ENCODE measurements at regions not wholly inside any gene's neighbourhood (a gene's known extent, or its start where the extent isn't known, plus 50 kb on each side); places are given as distances from the start of the nearest gene placed in this dataset.

GRCh38 chr3:55315396-55315795 is 171.7 kb downstream of the WNT5A start:
- H3K4me3 ChIP-seq, result no peak overlapping the region
- H3K9me3 ChIP-seq, result peaks cover 0 to under 1% (median 0%) of the 10 kb centered on the region in 3 donors
- no peak overlapping the region for H3K27ac ChIP-seq
- no peak for TF ChIP-seq CTCF (IDR thresholded peaks at IDR 0.05)
- 63 to 90% methylated on average over 2 to 3 of the region's 3 CpGs for WGBS, 2 donors (ENCODE audit: low coverage in 1 of 2)
- no peaks in the 10 kb centered on the region for H3K27me3 ChIP-seq
- ATAC-seq, result no peak
- H3K36me3 ChIP-seq, result no peaks in the 10 kb centered on the region
- no peaks in the 10 kb centered on the region for H3K4me1 ChIP-seq

- Histone ChIP-seq H3K27me3 (no peaks in the 10 kb centered on the region), H3K27ac (no peak overlapping the region), H3K9me3 (peaks cover 0 to 6% (median 0%) of the 10 kb centered on the region in 3 donors), H3K4me3 (no peak overlapping the region), H3K36me3 (no peaks in the 10 kb centered on the region), H3K4me1 (no peaks in the 10 kb centered on the region)
- 73 to 76% methylated on average over 6 to 7 of the region's 7 CpGs for WGBS, 2 donors (ENCODE audit: low coverage in 1 of 2)
- ATAC-seq, result no peak
- TF ChIP-seq POLR2AphosphoS5 (IDR thresholded peaks at IDR 0.05) (no peak), EP300 (IDR thresholded peaks at IDR 0.05) (no peak), CTCF (IDR thresholded peaks at IDR 0.05) (no peak), POLR2A (IDR thresholded peaks at IDR 0.05) (no peak)
Observed at GRCh38 chr3:55313666-55314065, 173.4 kb downstream of the WNT5A start.

- no peak for ATAC-seq
- Histone ChIP-seq H3K4me3 (no peak overlapping the region), H3K27me3 (no peaks in the 10 kb centered on the region), H3K36me3 (no peaks in the 10 kb centered on the region), H3K27ac (no peak overlapping the region), H3K4me1 (peaks cover 0 to 16% (median 0%) of the 10 kb centered on the region in 3 donors), H3K9me3 (peaks cover 0 to 6% (median 0%) of the 10 kb centered on the region in 3 donors)
- 73 to 89% methylated on average over 3 of the region's 3 CpGs for WGBS, 2 donors (ENCODE audit: low coverage in 1 of 2)
- TF ChIP-seq CTCF (IDR thresholded peaks at IDR 0.05) (no peak), POLR2AphosphoS5 (IDR thresholded peaks at IDR 0.05) (no peak), EP300 (IDR thresholded peaks at IDR 0.05) (no peak), POLR2A (IDR thresholded peaks at IDR 0.05) (no peak)
Observed at GRCh38 chr3:55309336-55309735, 177.8 kb downstream of the WNT5A start.

GRCh38 chr3:55307622-55308021 is 179.5 kb downstream of the WNT5A start:
- peak; percentile 56 for ATAC-seq
- Histone ChIP-seq H3K4me3 (no peak overlapping the region), H3K9me3 (peaks cover 0 to 6% (median 0%) of the 10 kb centered on the region in 3 donors), H3K36me3 (no peaks in the 10 kb centered on the region), H3K27me3 (no peaks in the 10 kb centered on the region), H3K27ac (no peak overlapping the region), H3K4me1 (peaks cover 0 to 16% (median 0%) of the 10 kb centered on the region in 3 donors)
- 85 to 88% methylated on average over 2 of the region's 2 CpGs for WGBS, 2 donors (ENCODE audit: low coverage in 1 of 2)
- TF ChIP-seq CTCF (IDR thresholded peaks at IDR 0.05), result no peak

GRCh38 chr3:55305696-55306485 is 181.2 kb downstream of the WNT5A start:
- H3K27ac ChIP-seq, result peak overlapping the region in 3 of 4 donors; percentile 6 to 46 (median 37)
- no peaks in the 10 kb centered on the region for H3K36me3 ChIP-seq
- no peak overlapping the region for H3K4me3 ChIP-seq
- TF ChIP-seq POLR2AphosphoS5 (IDR thresholded peaks at IDR 0.05), result no peak
- TF ChIP-seq POLR2A (IDR thresholded peaks at IDR 0.05), result no peak
- TF ChIP-seq EP300 (IDR thresholded peaks at IDR 0.05), result no peak
- no peak for TF ChIP-seq CTCF (IDR thresholded peaks at IDR 0.05)
- ATAC-seq, result no peak
- peaks cover 0 to 6% (median 0%) of the 10 kb centered on the region in 3 donors for H3K9me3 ChIP-seq
- H3K27me3 ChIP-seq, result no peaks in the 10 kb centered on the region
- 22 to 25% methylated on average over 5 of the region's 5 CpGs for WGBS, 2 donors (ENCODE audit: low coverage in 1 of 2)
- peaks cover 0 to 16% (median 0%) of the 10 kb centered on the region in 3 donors for H3K4me1 ChIP-seq
